HG03354 (cell line): ENCODE measurements at regions not wholly inside any gene's neighbourhood (a gene's known extent, or its start where the extent isn't known, plus 50 kb on each side); places are given as distances from the start of the nearest gene placed in this dataset.

ENCODE experiments used
- ATAC-seq: cut with Tn5 transposase; IDR thresholded peaks from one replicate; pipeline ENCODE4 v1.9.1; 2021; ENCODE audit warnings: mild to moderate bottlenecking; ENCODE audit not compliant: unreplicated experiment, poor library complexity, severe bottlenecking

GRCh38 chr4:27239641-27240040, 379.0 kb downstream of the STIM2 start:
- no peak for ATAC-seq

GRCh38 chr4:27242217-27242616, 381.6 kb downstream of the STIM2 start:
- ATAC-seq = no peak

GRCh38 chr4:27245216-27245615, 384.6 kb downstream of the STIM2 start:
- ATAC-seq = no peak

- no peak for ATAC-seq
Measured at GRCh38 chr4:27248829-27249228, 388.2 kb downstream of the STIM2 start.

GRCh38 chr4:27251771-27252170, 391.1 kb downstream of the STIM2 start:
- no peak for ATAC-seq

GRCh38 chr4:27267339-27267969, 406.8 kb downstream of the STIM2 start:
- ATAC-seq = no peak

GRCh38 chr4:27267970-27268355, 407.3 kb downstream of the STIM2 start:
- ATAC-seq = no peak

GRCh38 chr4:27270435-27270834, 409.8 kb downstream of the STIM2 start:
- ATAC-seq = no peak

- no peak for ATAC-seq
Measured at GRCh38 chr4:27271555-27271954, 410.9 kb downstream of the STIM2 start.

- no peak for ATAC-seq
Measured at GRCh38 chr4:27272217-27272616, 411.6 kb downstream of the STIM2 start.

GRCh38 chr4:27276307-27277073, 415.8 kb downstream of the STIM2 start:
- ATAC-seq = no peak

GRCh38 chr4:27278615-27279375, 418.2 kb downstream of the STIM2 start:
- no peak for ATAC-seq

- no peak for ATAC-seq
Measured at GRCh38 chr4:27288496-27288895, 427.9 kb downstream of the STIM2 start.

GRCh38 chr4:27289704-27290103, 429.1 kb downstream of the STIM2 start:
- no peak for ATAC-seq

- no peak for ATAC-seq
Measured at GRCh38 chr4:27293831-27294230, 433.2 kb downstream of the STIM2 start.

- ATAC-seq = no peak
Measured at GRCh38 chr4:27304751-27305150, 444.1 kb downstream of the STIM2 start.

GRCh38 chr4:27305246-27305645, 444.6 kb downstream of the STIM2 start:
- no peak for ATAC-seq

- ATAC-seq = no peak
Measured at GRCh38 chr4:27308379-27308778, 447.7 kb downstream of the STIM2 start.

- no peak for ATAC-seq
Measured at GRCh38 chr4:27315625-27316024, 455.0 kb downstream of the STIM2 start.

- no peak for ATAC-seq
Measured at GRCh38 chr4:27316176-27316575, 455.5 kb downstream of the STIM2 start.

- ATAC-seq = no peak
Measured at GRCh38 chr4:27318740-27319139, 458.1 kb downstream of the STIM2 start.
